Central memory CD4-positive, alpha-beta T cell (primary cell): ENCODE measurements at regions not wholly inside any gene's neighbourhood (a gene's known extent, or its start where the extent isn't known, plus 50 kb on each side); places are given as distances from the start of the nearest gene placed in this dataset.
"Not testable (repeated sequence)": the region's sequence is repeated elsewhere in the genome, so short reads cannot be mapped to it uniquely, and the experiment has no call there.

ENCODE experiments used
- DNase-seq: peaks from one replicate; pipeline ENCODE4 v3.0.0; 2022

DNA sequence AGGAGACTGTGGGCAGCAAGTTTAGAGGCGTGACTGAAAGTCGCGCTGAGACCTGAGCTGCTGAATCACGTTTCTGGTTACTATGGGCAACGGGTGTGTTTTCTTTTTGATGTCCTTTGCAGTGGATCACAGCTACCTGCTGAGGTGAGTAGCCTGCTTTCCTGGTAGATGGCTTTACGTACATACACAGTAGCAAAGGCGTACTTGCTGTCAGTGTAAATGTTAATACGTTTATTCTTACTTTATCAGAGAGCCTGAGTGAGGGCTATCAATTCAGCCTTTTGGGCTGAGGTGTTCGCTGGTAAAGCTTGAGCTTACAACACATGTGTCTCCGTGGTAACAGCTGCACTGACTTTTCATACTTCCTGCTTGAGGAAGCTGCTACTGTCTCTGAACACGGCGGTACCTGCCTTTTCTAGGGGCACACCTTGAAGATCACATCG, 165.1 kb upstream of the CCZ1B start:
- DNase-seq = peak; percentile 84

GRCh38 chr7:6991686-6992085, 165.6 kb upstream of the CCZ1B start:
- not testable (repeated sequence) for DNase-seq

DNA sequence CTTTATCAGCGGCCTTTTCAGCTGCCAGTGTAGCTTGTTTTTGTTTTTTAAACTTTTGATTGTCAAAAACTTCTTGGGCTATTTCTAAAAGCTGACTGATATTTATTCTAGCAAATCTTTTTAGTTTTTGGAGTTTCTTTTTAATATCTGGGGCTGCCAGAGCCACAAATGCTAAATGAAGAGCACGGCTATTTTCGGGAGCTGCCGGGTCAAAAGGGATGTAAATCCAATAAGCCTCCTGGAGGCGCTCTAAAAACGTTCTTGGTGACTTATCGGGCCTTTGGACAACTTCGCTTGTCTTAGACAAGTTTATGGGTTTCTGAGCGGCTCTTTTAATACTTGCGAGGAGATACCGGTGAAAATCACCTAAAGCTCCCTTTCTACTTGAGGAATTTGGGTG, 166.1 kb upstream of the CCZ1B start:
- not testable (repeated sequence) for DNase-seq

GRCh38 chr7:6995026-6995425, 169.0 kb upstream of the CCZ1B start:
- DNase-seq = not testable (repeated sequence)

GRCh38 chr7:6995493-6996289, 169.6 kb upstream of the CCZ1B start:
- DNase-seq = not testable (repeated sequence)

GRCh38 chr7:6999067-6999666, 173.1 kb upstream of the CCZ1B start:
- DNase-seq = not testable (repeated sequence)

GRCh38 chr7:7002418-7003062, 176.5 kb upstream of the CCZ1B start:
- DNase-seq = no peak

DNA sequence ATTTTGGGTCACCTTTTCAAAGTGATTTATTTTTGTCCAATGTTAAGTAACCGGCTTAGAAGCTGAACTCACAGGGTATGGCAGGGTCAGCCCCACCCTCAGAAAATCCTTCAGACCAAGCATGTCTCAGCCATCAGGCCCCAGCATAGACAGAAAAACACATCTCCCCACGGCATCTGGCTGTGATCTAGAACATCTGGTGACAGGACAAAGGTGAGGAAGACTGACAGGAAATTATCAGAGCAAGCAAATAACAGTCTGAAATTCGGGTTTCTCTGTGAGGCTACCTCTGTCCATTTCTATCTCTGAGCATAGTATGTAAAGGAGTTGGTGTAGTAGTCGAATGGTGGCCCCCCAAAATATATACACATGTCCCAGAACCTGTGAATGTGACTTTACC, 177.0 kb upstream of the C1GALT1 start:
- DNase-seq = no peak

DNA sequence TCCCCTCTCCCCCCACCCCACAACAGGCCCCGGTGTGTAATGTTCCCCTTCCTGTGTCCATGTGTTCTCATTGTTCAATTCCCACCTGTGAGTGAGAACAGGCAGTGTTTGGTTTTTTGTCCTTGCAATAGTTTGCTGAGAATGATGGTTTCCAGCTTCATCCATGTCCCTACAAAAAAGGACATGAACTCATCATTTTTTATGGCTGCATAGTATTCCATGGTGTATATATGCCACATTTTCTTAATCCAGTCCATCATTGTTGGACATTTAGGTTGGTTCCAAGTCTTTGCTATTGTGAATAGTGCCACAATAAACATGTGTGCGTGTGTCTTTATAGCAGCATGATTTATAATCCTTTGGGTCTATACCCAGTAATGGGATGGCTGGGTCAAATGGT, 176.4 kb upstream of the C1GALT1 start:
- not testable (repeated sequence) for DNase-seq

- DNase-seq = not testable (repeated sequence)
These were observed 171.1 kb upstream of the C1GALT1 start for GRCh38 chr7:7011241-7011640.

DNA sequence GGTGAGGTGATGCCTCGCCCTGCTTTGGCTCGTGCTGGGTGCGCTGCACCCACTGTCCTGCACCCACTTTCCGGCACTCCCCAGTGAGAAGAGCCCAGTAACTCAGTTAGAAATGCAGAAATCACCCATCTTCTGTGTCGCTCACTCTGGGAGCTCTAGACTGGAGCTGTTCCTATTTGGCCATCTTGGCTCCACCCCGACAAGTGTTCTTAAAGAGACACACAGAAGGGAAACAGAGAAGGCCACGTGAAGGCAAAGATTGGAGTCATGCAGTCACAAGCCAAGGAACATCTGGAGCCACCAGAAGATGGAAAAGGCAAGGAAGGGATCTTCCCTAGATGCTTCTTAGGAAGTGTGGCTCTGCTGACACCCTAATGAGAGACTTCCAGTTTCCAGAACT, 170.6 kb upstream of the C1GALT1 start:
- not testable (repeated sequence) for DNase-seq

- no peak for DNase-seq
These were observed 167.3 kb upstream of the C1GALT1 start for GRCh38 chr7:7014827-7015595.

DNA sequence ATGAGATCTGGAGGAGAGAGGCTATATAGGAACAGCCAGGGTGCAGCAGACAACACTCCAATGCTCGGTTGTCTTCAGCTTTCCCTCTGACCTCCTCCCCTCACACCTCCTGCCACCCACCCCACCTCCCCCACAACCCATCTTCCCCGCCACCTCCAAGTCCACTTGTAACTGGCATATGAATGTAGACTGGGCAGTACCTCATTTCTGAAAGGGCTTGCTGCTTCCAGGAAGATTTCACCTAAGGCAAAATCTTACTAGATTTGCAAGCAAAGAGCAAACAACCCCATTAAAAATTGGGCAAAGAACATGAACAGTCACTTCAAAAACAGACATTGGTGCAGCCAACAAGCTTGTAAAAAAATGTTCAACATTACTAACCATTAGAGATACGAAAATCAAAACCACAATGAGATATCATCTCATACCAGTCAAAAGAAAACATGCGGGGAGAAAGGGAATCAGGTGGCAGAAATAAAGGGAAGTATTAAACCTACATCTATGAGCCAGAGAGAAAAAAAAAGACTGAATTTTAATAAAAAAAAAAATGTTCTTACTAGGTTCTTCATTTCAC, 164.6 kb upstream of the C1GALT1 start:
- no peak for DNase-seq

GRCh38 chr7:7018290-7018689, 164.1 kb upstream of the C1GALT1 start:
- no peak for DNase-seq

- no peak for DNase-seq
These were observed 150.1 kb upstream of the C1GALT1 start for GRCh38 chr7:7032221-7032620.

- no peak for DNase-seq
These were observed 146.5 kb upstream of the C1GALT1 start for GRCh38 chr7:7035851-7036250.

DNA sequence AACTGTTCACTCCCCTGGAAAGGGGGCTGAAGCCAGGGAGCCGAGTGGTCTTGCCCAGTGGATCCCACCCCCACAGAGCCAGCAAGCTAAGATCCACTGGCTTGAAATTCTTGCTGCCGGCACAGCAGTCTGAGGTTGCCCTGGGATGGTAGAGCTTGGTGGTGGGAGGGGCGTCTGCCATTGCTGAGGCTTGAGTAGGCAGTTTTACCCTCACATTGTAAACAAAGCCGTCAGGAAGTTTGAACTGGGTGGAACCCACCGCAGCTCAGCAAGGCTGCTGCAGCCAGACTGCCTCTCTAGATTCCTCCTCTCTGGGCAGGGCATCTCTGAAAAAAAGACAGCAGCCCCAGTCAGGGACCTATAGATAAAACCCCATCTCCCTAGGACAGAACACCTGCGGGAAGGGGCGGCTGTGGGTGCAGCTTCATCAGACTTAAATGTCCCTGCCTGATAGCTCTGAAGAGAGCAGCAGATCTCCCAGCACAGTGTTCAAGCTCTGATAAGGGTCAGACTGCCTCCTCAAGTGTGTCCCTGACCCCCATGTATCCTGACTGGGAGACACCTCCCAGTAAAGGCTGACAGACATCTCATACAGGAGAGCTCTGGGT, 140.0 kb upstream of the C1GALT1 start:
- peak; percentile 41 for DNase-seq

GRCh38 chr7:7044806-7045205, 137.5 kb upstream of the C1GALT1 start:
- no peak for DNase-seq

DNA sequence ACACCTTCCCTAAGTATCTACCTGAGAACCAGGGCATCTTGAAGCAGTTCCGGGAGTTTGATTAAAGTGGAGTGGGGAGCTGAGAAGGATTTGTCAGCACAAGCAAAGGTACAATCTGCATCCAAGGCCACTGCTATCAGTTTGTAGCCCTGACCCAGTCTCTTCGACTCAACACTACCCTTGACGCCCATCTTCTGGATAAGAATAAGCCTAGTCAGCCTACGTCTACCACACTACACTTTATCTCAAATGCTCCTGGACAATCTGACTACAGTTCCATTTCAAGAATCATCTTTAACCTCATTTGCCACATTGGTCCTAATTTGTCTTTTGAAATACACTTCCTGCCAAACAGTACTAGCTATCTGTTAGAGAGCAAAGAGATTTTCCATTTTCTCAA, 134.1 kb upstream of the C1GALT1 start:
- DNase-seq = no peak

DNA sequence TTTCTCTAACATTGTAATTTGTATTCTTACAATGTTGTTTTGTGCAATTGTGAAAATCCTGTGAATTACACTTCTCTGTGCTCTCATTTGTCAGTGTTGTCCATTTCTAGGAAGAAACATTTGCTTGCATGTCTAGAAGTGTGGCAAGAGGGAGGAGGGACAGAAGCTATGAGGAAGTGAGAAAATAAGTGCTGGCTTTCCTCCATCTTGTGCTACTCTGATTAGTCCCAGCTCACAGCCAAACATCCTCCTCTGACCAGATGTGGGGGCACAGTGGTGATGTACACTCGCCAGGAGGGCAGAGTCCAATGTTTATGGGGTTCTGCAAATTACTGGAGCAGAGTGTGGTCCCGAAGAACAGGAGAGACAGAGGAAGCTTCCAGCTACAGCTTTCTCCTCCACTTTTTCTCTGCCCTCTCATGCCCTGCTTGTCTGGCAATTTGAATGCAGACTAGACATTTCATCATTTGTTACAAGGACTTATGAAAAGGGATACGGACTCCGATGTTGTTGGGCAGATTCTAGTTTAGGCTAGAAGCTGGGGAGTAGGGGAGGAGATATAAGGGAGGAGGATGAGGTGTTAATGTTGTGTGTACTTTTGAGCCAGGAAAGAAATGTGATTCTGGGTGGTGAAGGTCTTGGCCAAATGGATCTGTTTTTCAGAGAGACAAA, 131.0 kb upstream of the C1GALT1 start:
- no peak for DNase-seq

DNA sequence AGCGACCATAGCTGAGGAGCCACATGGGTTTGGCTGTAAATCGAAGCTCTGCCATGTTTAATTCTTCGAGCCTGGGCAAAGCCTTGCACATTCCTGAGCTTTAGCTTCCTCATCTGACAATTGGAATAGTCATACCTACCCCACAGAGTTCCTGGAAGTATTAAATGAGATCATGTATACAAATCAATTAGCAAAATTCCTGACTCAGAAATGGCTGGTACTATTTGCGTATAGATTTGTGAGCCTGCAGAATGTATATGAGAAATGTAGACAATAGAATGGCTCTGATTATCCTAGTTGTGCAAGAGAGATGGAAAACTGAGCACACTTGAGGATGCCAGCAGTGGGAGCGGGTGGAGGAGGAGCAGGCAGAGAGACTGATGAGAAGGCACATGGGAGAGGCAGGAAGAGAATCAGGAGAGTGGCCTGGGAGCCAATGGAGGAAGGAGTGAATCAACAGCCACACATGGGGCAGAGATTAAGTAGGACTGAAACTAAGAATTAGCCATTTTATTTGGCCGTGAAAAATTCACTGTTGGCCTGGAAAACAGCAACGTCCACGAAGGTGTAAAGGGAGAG, 128.0 kb upstream of the C1GALT1 start:
- DNase-seq = no peak
